IMR-90 (cell line): ENCODE measurements at regions not wholly inside any gene's neighbourhood (a gene's known extent, or its start where the extent isn't known, plus 50 kb on each side); places are given as distances from the start of the nearest gene placed in this dataset.

ENCODE experiments used
- ATAC-seq: fragments of 200-7000 bp; cut with Tn5 transposase; 2 replicates; pipeline ENCODE4 v1.9.1; 2020; ENCODE audit warnings: low read depth, mild to moderate bottlenecking, moderate library complexity
- BruUV-seq: library from RNA; stranded (reverse); fragments of 400-500 nt; replicated peaks from 2 replicates; lab custom pipeline; 2021; lab: Mats Ljungman, UMichigan
- CTCF ChIA-PET: fragments of 300-600 bp; formaldehyde crosslinking; extraction: SDS; loops from one replicate; lab custom pipeline; 2021; ENCODE audit warnings: antibody characterized with exemption; lab: Yijun Ruan, JAX
- POLR2A ChIA-PET: fragments of 300-600 bp; sonication (Branson Sonifier 250); formaldehyde crosslinking; loops from one replicate; lab custom pipeline; 2022; ENCODE audit warnings: antibody characterized with exemption; ENCODE audit not compliant: unreplicated experiment; lab: Charles Lee
- DNase-seq: peaks from one replicate; pipeline ENCODE4 v3.0.0; 2013
- H2AFZ ChIP-seq: replicated peaks from 2 replicates; pipeline ENCODE3; 2013; ENCODE audit warnings: low read length, mild to moderate bottlenecking; ENCODE audit not compliant: poor library complexity
- H2AK5ac ChIP-seq: 2 replicates; pipeline ENCODE4 v1.6.1; 2013; ENCODE audit warnings: low read depth, low read length, inconsistent platforms
- H2AK9ac ChIP-seq: replicated peaks from 2 replicates; pipeline ENCODE3; 2013; ENCODE audit warnings: mild to moderate bottlenecking, low read depth, low read length, moderate library complexity; ENCODE audit not compliant: poor library complexity
- H2BK120ac ChIP-seq: 2 replicates; pipeline ENCODE4 v1.6.1; 2013; ENCODE audit warnings: low read depth, low read length, inconsistent platforms
- H2BK15ac ChIP-seq: 3 replicates; pipeline ENCODE4 v1.6.1; 2013; ENCODE audit warnings: low read depth, low read length, inconsistent platforms
- H2BK20ac ChIP-seq: 2 replicates; pipeline ENCODE4 v1.6.1; 2013; ENCODE audit warnings: low read depth, mild to moderate bottlenecking, inconsistent platforms, low read length, moderate library complexity
- H2BK5ac ChIP-seq: 2 replicates; pipeline ENCODE4 v1.6.1; 2013; ENCODE audit warnings: mild to moderate bottlenecking, low read depth, low read length, inconsistent platforms; ENCODE audit not compliant: poor library complexity, severe bottlenecking
- H3K14ac ChIP-seq: replicated peaks from 2 replicates; pipeline ENCODE4 v1.6.1; 2013; ENCODE audit warnings: low read depth, low read length, inconsistent platforms
- H3K18ac ChIP-seq: 2 replicates; pipeline ENCODE4 v1.6.1; 2013; ENCODE audit warnings: low read depth, low read length, control low read depth
- H3K23ac ChIP-seq: 2 replicates; pipeline ENCODE4 v1.6.1; 2013; ENCODE audit warnings: low read depth, low read length, inconsistent platforms
- H3K27ac ChIP-seq: 2 replicates; pipeline ENCODE4 v1.5.1; 2013; ENCODE audit warnings: mild to moderate bottlenecking, control low read depth, low read length; ENCODE audit not compliant: insufficient read depth
- H3K27me3 ChIP-seq: 2 replicates; pipeline ENCODE4 v1.6.1; 2013; ENCODE audit warnings: low read length; ENCODE audit not compliant: control insufficient read depth, insufficient read depth
- H3K36me3 ChIP-seq: 2 replicates; pipeline ENCODE4 v1.6.1; 2013; ENCODE audit warnings: low read length, mixed read lengths; ENCODE audit not compliant: control insufficient read depth, insufficient read depth
- H3K4ac ChIP-seq: 2 replicates; pipeline ENCODE4 v1.6.1; 2013; ENCODE audit warnings: low read depth, low read length, inconsistent platforms
- H3K4me1 ChIP-seq: 2 replicates; pipeline ENCODE4 v1.6.1; 2013; ENCODE audit warnings: low read length, mixed read lengths; ENCODE audit not compliant: control insufficient read depth, insufficient read depth
- H3K4me2 ChIP-seq: 2 replicates; pipeline ENCODE4 v1.6.1; 2013; ENCODE audit warnings: low read depth, mild to moderate bottlenecking, control low read depth, low read length, moderate library complexity
- H3K4me3 ChIP-seq: 2 replicates; pipeline ENCODE4 v1.5.1; 2013; ENCODE audit warnings: low read depth, mild to moderate bottlenecking, control low read depth, low read length, moderate library complexity; ENCODE audit not compliant: insufficient read depth
- H3K56ac ChIP-seq: 2 replicates; pipeline ENCODE4 v1.6.1; 2013; ENCODE audit warnings: low read length, inconsistent platforms; ENCODE audit not compliant: insufficient read depth; ENCODE audit errors: extremely low read depth
- H3K79me1 ChIP-seq, 2 experiments: 2 replicates each; pipeline ENCODE4 v1.6.1; 2013; ENCODE audit warnings: low read length in 2 of 2, inconsistent platforms in 1 of 2, low read depth in 1 of 2
- H3K9ac ChIP-seq: 2 replicates; pipeline ENCODE4 v1.6.1; 2013; ENCODE audit warnings: low read depth, low read length, control low read depth
- H3K9me1 ChIP-seq: 2 replicates; pipeline ENCODE4 v1.6.1; 2013; ENCODE audit warnings: low read length, inconsistent platforms; ENCODE audit not compliant: insufficient read depth
- H3K9me3 ChIP-seq: 2 replicates; pipeline ENCODE4 v1.6.1; 2013; ENCODE audit warnings: low read length; ENCODE audit not compliant: control insufficient read depth, insufficient read depth
- H4K20me1 ChIP-seq: 2 replicates; pipeline ENCODE4 v1.6.1; 2013; ENCODE audit warnings: low read length, inconsistent platforms; ENCODE audit not compliant: insufficient read depth
- H4K5ac ChIP-seq: 2 replicates; pipeline ENCODE4 v1.6.1; 2013; ENCODE audit warnings: mild to moderate bottlenecking, low read depth, low read length, control low read depth
- H4K8ac ChIP-seq, 2 experiments: 2 replicates each; pipeline ENCODE4 v1.6.1; 2013; ENCODE audit warnings: low read depth in 2 of 2, low read length in 2 of 2, control low read depth in 1 of 2, inconsistent platforms in 1 of 2
- H4K91ac ChIP-seq: 2 replicates; pipeline ENCODE4 v1.6.1; 2013; ENCODE audit warnings: low read depth, low read length, inconsistent platforms; ENCODE audit not compliant: insufficient read depth
- BHLHE40 ChIP-seq: fragments of 150-350 bp; IDR thresholded peaks from 2 replicates; pipeline ENCODE4 v1.6.1; 2016; ENCODE audit warnings: mild to moderate bottlenecking, low read depth, low read length
- CHD1 ChIP-seq: IDR thresholded peaks from 2 replicates; pipeline ENCODE4 v1.6.1; 2012; ENCODE audit warnings: low read depth, low read length, improper control_type of control experiment
- FOS ChIP-seq: fragments of 150-350 bp; IDR thresholded peaks from 2 replicates; pipeline ENCODE4 v1.6.1; 2016; ENCODE audit warnings: low read depth, low read length
- MAZ ChIP-seq: IDR thresholded peaks from 2 replicates; pipeline ENCODE4 v1.6.1; 2012; ENCODE audit warnings: low read depth, mild to moderate bottlenecking, low read length, improper control_type of control experiment, moderate library complexity, borderline replicate concordance
- RAD21 ChIP-seq: IDR thresholded peaks from 2 replicates; pipeline ENCODE4 v1.6.1; 2012; ENCODE audit warnings: low read length, improper control_type of control experiment
- SMC3 ChIP-seq: fragments of 150-350 bp; IDR thresholded peaks from 2 replicates; pipeline ENCODE4 v1.6.1; 2016; ENCODE audit warnings: low read depth, mild to moderate bottlenecking, antibody characterized with exemption, low read length, moderate library complexity
- WGBS, 2 experiments: methylation state at CpG; one replicate each; pipeline versions ENCODE4 v1.1.5 to v1.1.7; 2013; ENCODE audit warnings: missing lambda C conversion rate in 2 of 2; ENCODE audit not compliant: insufficient read length in 1 of 2; ENCODE audit errors: extremely low coverage in 2 of 2; 5-methylcytosine and 5-hydroxymethylcytosine counted together
- dilution Hi-C: fragments of 300-500 bp; cut with HindIII; formaldehyde crosslinking; loops from one replicate; pipeline ENCODE4 v1.14.3; 2018; ENCODE audit warnings: low sequenced_read_pairs; ENCODE audit not compliant: unreplicated experiment
- in situ Hi-C: fragments of 300-500 bp; cut with MboI; formaldehyde crosslinking; loops from 3 replicates; pipeline ENCODE4 v1.14.3; 2019; ENCODE audit warnings: low sequenced_read_pairs, inconsistent platforms, mixed read lengths
- intact Hi-C: fragments of 100-400 bp; cut with micrococcal nuclease; formaldehyde crosslinking; loops from 2 replicates; pipeline ENCODE4 v1.10.0; 2022
- TF ChIP-seq, protein P1 (sequence below): fragments of 150-350 bp; IDR thresholded peaks from 2 replicates; pipeline ENCODE4 v1.6.1; 2016; ENCODE audit warnings: low read depth, mild to moderate bottlenecking, low read length, moderate library complexity, borderline replicate concordance

GRCh38 chr21:36532769-36533467 is 53.0 kb upstream of the CLDN14 start:
- Histone ChIP-seq H3K18ac (no peak overlapping the region), H4K91ac (no peak overlapping the region), H2AK5ac (no peak overlapping the region), H2BK5ac (no peak overlapping the region), H3K9me1 (no peaks in the 10 kb centered on the region), H3K27ac (no peak overlapping the region), H3K27me3 (peaks cover 48% of the 10 kb centered on the region), H3K79me1 (no peaks in the 10 kb centered on the region), H4K8ac (no peak overlapping the region), H2BK15ac (no peak overlapping the region), H3K4me3 (no peak overlapping the region), H3K4ac (no peak overlapping the region), H2BK120ac (no peak overlapping the region), H3K36me3 (no peaks in the 10 kb centered on the region), H4K5ac (no peak overlapping the region), H3K4me1 (no peaks in the 10 kb centered on the region), H2AFZ (no peak overlapping the region), H3K56ac (no peak overlapping the region), H3K14ac (no peak overlapping the region), H2BK20ac (no peak overlapping the region), H2AK9ac (no peak overlapping the region), H3K9me3 (peaks cover 3% of the 10 kb centered on the region; the same call in 1 of the 2 replicates), H3K4me2 (no peak overlapping the region), H3K23ac (no peak overlapping the region), H4K20me1 (no peaks in the 10 kb centered on the region), H3K9ac (no peak overlapping the region)
- BruUV-seq, result no TSS peak
- 84% methylated on average over 9 of the region's 15 CpGs; no CpG with 5 or more reads in 1 of the 2 experiments for WGBS, 2 experiments
- in situ Hi-C loops, result no loop called here
- CTCF ChIA-PET, result no interaction called here
- dilution Hi-C loops, result no loop called here
- POLR2A ChIA-PET, result no interaction called here
- no peak for ATAC-seq
- TF ChIP-seq FOS (no peak), SMC3 (no peak), MAZ (no peak), CHD1 (no peak), BHLHE40 (no peak), RAD21 (no peak)
- TF ChIP-seq, protein P1, sequence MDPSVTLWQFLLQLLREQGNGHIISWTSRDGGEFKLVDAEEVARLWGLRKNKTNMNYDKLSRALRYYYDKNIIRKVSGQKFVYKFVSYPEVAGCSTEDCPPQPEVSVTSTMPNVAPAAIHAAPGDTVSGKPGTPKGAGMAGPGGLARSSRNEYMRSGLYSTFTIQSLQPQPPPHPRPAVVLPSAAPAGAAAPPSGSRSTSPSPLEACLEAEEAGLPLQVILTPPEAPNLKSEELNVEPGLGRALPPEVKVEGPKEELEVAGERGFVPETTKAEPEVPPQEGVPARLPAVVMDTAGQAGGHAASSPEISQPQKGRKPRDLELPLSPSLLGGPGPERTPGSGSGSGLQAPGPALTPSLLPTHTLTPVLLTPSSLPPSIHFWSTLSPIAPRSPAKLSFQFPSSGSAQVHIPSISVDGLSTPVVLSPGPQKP, result no peak
- peak; percentile 47 for DNase-seq
- intact Hi-C loops, result no loop called here
